Inflammatory macrophage (primary cell): ENCODE measurements at regions not wholly inside any gene's neighbourhood (a gene's known extent, or its start where the extent isn't known, plus 50 kb on each side); places are given as distances from the start of the nearest gene placed in this dataset.

Source experiments
- DNase-seq, 2 donors: peaks; one replicate each; pipeline ENCODE4 v3.0.0-alpha.2; 2020 to 2022

DNA sequence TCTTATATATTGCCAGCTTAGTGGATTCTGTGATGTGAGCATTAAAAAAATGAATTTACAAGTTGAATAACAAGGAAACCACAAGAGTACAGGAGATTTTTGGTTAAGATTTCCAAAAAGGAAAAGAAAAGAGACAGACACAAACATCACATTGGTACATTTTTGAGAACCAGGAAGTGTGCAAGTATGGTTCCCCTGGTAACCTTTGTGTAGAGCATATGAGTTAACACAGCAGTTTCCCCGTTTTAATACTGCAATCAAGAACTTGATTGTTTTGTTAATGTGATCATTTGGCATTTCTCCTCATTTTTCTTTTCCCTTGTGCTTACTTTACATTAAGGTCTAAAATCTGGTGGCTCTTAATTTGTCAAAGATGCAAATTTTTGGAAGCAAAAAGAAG lies 490.4 kb upstream of the ATP2B1 start:
- DNase-seq, result peak; percentile 41 to 47

DNA sequence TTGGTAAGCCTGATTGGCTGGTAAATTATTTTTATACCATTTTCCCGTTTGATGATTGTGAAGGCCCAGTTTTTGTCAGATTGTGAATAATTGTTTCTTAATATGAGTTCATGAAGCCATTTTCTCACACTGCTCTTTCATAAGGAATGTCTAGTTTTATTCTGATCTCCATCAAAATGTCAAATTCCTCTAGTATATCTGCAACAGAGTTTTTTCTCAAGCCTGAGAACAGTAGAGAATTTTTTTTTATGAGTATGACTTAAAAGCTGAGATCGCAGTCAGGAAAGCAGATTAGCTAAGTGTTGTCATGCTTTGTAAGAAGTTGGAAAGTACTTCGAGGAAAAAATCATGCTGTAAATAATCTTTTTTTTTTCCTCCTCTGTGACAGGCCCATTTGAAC lies 484.9 kb upstream of the ATP2B1 start:
- no peak for DNase-seq

DNA sequence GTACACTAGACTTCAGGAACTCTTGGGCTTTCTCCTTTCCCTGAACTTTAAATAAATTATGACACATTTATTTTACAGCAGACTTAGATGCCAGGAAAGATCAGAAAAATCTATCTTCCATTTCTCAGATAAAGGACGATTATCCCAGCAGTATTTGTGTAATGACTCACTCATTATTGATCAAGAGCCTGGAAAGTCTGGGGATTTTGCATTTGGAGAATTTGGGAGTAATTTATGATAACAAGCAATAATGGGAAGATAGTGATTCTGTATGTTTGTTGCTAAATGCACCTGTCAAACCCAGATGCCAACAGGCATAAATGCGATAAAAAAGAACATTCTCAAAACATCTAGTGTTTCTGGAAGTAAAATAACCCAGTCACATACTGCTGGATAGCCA lies 480.2 kb upstream of the ATP2B1 start:
- DNase-seq, result no peak

DNA sequence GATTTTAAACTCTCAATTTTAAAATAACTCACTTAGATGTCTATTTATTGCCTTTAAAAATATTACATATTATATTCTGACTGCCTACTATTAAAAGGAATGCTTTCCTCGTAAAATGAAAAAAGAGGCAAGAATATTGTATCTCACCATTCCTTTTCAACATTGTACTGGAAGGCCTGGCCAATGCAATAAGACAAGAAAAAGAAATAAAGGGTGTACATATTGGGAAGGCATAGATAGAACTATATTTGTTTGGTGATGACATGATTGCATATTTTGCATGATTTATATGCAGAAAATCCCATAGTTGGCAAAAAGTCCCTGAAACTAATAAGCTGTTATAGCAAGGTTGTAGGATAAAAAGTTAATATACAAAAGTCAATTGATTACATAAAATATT lies 474.6 kb upstream of the ATP2B1 start:
- no peak for DNase-seq

DNA sequence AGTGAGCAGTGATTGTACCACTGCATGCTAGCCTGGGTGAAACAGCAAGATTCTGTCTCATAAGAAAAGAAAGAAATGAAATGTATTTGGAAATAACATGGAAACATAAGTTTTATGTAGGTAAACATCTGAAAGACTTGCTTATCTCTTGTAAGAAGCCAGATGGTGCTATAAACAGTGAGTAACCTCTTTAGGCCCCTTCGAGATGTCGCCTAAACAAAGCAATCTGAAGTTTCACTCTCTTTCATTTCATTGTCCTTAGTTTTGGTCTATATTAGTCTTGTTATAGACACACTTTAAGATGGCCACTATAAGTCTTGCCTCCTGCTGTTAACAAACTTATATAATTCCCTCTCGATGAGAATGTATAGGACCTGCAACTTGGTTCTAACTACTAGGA lies 472.6 kb upstream of the ATP2B1 start:
- no peak for DNase-seq

DNA sequence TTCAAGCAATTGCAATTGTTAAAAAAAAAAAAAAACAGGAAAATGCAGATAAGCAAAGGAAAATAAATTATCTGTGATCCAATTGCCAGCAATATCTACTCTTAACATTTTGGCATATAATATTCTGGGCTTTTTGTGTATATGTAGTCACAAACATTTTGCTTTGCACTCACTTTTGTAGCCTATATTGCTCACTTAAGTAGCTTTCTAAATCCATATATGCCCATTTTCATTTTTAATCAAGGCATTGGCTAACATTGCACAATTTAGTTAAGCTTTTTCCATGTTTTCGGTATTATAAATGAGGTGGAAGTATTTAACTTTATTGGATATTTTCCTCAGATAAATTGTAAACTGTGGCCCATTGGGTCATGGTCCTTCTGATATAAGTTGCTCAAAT lies 466.3 kb upstream of the ATP2B1 start:
- no peak for DNase-seq

DNA sequence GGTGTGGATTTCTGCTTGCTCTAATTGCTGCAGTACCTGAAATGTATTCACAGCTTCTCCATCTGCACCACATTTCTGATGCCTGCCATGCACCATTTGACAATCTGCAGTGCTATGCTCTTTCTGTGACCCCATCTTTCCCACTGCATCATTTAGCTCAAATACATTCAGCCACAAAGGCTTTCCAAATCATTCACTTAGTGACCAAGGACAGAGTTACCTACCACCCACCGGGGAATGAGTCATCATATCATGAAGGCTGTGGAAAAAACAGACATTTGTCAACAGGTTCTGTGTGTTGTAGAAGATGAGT lies 465.5 kb upstream of the ATP2B1 start:
- DNase-seq, result no peak

DNA sequence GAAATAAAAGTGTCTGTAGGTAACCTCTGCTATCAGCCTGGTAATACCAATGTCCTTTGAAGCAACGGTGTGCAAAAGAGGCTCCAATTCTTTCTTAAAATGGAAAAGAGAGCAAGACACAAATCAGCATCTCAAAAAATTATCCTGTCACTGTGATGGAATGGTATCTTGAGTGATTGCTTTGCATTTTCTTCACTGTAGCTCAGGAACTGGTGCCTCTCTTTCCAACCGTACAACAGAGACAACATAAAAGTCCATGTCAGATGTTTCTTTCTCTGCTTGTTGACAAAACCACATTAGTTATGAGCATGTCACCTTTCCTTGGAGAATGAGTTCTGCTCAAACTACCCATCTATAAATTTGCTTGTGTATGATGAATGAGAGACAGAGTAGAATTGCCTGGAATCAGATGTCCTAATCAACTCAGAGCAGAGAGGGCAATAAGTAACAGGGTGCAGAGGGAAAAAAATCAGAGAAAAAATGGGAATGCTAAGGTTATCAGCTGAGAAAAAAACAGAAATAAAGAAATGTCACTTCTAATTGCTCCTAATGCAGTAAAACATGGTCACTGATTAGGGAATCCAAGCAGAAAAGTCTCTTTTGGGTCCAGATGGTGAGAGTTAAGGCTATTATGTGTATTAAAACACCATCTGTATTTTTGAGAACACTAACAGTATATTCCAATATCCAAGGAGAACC lies 465.0 kb upstream of the ATP2B1 start:
- DNase-seq, result no peak

DNA sequence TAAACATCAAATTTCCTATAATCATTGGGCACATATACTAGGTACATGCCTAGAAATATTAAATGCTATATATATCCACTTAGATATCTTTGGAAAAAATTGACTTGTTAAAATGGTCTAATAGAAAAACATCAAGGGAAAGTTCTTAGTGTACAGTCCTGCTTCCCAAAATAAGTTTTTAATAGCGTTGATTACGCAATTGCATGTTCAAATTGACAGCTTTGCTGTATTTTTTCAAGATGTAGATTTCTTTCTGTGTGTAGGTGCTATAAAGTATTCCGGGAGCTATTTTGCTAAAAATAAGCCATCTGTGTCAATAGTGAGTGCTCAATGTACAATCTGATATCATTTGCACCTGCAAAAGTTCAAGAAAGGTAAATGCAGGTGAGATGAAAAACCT lies 463.9 kb upstream of the ATP2B1 start:
- DNase-seq, result no peak

DNA sequence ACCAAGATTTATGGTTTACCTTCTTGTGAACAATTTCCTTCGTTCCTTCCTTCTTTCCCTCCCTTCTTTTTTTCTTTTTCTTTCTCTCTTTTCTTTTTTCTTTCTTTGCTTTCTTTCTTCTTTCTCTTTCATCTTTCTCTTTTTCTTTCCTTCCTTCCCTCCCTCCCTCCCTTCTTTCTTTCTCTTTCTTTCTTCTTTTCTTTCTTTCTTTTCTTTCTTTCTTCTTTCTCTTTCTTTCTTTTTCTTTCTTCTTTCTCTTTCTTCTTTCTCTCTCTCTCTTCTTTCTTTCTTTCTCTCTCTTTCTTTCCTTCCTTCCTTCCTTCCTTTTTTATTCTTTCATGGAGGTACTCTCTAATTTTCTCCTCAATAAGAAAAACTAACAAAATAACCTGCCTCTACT lies 462.1 kb upstream of the ATP2B1 start:
- no peak for DNase-seq

DNA sequence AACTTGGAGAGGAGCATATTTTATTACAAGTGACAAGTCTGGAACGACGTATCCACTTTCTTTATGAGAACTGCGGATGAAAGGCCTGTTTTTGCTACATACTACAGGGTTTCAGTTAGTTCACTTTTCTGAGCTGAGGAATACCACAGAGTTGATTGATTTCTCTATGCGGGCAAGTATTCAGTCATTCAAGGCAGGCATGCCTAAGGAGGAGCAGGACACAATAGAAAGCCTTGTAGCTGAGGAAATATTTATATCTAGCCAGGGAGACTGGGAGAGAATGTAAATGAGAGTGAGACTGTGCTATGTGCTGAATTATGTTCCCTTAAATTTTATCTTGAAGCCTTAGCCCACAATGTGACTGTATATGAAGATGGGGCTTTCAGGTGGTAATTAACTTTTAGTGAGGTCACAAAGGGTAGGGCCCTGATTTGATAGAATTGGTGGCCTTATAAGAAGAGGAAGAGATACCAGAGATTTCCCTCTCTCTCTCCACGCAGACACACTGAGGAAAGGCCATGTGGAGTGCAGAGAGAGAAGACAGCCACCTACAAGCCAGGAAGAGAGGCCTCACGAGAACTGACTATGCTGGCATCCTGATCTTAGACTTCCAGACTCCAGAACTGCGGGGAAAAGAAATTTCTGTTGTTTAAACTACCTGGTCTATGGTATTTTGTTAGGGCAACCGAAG lies 459.0 kb upstream of the ATP2B1 start:
- no peak for DNase-seq

DNA sequence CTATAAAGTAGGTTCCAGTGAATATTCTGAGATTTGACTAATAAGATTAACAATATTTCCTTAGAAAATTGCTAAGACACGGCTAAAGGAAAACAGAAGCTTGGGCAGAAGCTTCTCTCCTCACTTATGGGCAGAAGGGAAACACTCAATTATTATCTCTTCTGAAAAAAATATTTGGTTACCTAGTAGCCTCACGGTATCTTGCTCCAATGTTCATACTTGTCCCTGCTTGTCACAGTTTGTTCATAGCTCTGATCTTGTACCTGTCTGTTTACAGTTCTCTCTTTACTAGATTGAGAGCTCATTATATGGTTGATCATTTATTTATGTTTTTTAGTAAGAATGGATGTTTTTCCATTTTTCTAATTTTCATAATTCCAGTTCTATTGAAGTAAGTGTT lies 458.0 kb upstream of the ATP2B1 start:
- DNase-seq, result no peak

DNA sequence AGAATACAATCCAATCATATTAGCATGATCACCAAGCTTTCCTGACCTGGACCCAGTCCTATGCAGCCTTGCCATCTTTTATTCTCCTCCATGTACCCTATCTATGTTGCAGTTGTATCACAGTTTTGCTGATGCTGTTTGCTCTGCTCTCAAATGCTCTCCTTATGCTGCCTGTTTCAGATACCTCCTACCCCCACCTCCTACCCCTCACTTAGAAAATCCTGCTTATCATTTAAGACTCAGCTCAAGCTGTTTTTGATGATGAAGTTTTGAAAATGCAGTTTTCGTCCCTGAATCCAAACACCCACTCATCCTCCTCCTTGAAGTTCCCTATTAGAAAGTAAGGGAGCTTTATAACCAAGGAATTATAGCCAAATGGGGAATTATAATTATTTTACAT lies 457.4 kb upstream of the ATP2B1 start:
- DNase-seq, result no peak

DNA sequence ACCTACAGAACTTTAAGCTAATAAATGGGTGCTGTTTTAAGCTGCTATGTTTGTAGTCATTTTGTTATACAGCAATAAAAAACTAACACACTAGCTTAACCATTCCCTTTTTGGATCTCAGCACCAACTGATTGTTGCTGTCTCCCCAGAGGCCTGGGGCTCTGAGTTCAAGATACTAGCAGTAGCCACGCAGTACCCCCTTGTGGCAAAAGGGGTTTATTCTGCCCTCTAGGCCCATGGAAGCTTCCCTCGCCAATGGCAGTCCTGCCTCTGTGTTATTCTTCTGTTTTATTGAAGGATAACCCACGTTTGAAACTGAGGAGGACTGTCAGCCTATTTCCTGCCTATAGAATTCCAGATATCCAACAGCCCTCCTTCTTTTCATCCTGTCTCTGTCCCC lies 455.3 kb upstream of the ATP2B1 start:
- no peak for DNase-seq

DNA sequence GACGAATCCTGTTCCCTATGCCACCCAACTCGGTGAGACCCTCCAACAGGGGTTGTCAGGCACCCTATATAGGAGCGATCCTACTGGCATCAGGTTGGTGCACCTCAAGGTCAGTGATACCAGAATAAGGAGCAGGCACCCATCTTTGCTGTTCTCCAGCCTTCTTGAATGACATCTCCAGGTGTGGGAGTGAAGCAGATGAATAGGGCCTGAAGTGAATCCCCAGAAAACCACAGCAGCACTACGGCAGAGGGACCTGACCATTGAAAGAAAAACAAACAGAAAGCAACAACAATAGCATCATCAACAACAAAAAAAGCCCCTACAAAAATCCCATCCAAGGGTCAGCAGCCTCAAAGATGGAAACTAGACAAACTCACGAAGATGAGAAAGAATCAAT lies 445.2 kb upstream of the ATP2B1 start:
- no peak for DNase-seq

DNA sequence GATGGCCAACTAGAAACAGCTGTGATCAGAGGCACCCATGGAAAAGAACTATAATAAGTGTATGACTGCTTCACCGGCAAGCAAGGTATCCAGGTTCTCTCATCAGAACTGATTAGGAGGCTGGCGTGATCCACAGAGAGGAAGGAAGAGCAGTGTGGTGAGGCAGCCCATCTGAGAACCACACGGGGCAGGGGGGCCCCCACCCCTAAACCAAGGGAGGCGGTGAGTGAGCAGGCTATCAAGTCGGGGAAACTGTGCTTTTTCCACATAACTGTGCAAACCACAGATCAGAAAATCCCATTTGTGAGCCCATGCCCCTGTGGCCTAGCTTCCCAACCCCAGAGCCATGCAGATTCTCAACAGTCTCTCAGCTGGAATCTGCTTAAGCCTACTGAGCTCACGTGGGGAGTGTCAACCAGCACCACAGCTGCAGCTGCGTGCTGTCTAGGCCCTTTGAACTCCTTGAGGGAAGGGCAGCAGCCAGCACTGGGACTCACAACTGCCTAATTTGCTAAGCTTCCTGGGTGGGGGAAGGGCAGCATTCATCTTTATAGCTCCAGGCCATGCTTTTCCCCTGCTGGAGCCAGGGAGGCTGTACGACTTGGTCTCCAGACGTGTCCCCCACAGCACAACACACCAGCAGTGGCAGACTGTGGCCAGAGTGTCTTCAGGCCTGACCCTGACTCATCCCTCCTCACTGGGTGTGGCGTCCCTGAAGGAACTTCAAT lies 444.4 kb upstream of the ATP2B1 start:
- peak in 1 of 2 donors; percentile 14 for DNase-seq

DNA sequence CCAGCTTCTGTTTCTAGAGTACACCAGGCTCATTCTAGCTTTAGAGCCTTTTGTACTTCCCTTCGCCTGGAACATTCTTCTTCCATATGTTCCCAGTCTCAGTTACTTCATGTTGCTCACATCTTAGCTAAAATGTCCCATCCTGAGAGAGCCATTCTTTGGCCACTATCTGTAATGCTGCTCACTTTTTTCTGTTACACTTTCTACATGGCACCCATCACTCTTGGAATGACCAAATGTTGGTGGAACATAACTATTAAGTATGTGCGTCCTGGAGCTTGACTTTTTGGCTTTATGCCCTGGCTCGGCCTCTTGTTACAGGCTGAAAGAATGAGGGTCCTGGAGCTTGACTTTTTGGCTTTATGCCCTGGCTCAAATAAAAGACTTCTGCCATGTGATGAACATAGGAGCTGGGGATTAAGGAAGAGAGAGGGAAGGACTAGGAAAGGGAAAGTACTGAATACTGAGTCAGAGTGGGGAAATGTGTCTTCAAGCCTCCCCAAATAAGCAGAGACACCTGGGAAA lies 442.9 kb upstream of the ATP2B1 start:
- DNase-seq, result no peak

DNA sequence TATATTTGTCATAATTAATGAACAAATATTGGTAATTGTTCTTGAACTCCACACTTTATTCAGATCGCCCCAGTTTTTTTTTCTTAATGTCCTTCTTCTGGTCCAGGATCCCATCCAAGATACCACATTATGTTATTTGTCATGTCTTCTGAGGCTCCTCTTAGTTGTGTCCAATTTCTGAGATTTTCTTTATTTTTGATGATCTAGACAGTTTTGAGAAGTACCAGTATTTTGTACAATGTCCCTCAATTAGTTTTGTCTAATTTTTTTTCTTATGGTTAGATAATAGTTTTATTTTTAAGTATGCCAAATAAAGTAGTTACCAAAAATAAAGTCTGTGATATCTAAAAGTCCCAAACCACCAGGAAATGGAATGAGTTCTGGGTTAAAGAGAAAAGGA lies 440.8 kb upstream of the ATP2B1 start:
- DNase-seq, result no peak

DNA sequence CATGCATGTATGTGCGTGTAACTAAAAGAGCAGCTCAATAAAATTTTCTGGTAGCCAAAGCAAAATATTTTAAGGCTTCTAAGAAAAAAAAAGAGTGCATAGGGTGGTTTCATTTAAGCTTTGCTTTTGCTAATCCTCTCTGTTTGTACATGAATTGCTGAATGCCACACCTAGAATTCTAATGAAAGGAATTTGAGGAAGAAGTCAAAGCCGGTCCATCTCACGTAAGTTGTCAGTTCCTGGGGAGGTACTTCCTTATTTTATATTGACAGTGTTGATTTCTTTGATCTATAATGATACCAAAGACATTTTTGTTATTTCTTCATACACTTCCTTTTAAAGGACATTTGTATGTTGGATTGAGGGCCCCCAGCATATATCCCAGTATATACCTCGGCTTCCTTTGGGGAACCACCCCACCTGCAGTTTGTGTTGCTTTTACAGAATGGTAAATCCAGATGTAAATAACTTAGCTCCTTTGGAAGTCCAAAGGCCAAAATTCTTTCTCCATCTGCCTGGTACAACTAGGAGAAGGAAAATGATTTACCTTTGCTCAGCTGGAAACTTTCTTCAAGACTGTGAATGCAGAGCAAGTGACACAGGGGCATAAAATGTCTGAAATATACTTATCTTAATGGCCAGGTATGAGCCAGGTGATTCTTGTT lies 420.9 kb upstream of the ATP2B1 start:
- DNase-seq, result no peak

DNA sequence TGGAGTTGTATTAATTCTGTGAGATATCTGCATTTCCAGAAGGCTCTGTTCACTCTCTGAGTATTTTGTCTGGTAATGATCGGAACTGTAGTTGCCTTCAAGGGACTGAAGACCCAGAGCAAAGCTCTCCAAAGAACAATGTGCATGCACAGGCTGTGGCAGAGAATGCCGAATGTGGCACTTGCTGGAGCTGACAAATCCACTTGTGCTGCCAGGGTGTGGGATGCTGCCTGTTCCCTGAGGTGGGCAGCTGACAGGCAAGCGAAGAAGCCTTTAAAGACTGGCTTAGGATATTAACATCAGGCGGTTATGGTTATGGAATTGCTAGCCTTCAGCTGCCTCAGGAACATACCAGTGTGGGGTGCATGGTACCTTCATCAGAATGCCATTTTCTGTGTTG lies 419.9 kb upstream of the ATP2B1 start:
- DNase-seq, result no peak

DNA sequence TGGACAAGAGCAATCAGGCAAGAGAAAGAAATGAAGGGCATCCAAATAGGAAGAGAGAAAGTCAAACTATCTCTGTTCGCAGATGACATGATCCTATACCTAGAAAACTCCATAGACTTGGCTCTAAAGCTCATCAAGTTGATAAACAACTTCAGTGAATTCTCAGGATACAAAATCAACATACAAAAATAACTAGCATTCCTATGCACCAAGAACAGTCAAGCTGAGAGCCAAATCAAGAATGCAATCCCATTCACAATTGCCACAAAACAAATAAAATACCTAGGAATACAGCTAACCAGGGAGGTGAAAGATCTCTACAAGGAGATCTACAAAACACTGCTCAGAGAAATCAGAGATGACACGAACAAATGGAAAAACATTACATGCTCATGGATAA lies 417.5 kb upstream of the ATP2B1 start:
- DNase-seq, result no peak

DNA sequence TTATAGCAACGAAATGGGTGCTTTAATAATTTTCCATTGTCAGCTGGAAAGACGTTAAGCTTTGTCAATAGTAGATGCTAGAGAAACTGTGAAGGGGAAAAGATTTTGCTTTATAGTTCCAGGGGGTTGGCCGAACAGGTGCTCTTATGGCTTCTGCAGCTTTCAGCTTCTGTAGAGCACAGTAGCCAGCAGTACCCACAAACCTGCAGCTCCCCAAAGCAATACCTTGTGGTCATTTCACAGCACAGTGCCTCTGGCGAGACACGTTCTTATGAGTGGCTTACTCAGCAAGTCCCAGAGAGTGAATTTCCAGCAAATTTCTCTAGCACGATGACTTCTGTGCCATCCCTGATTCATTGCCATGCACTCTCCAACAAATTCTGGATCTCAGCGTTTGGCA lies 416.3 kb upstream of the ATP2B1 start:
- DNase-seq, result no peak

DNA sequence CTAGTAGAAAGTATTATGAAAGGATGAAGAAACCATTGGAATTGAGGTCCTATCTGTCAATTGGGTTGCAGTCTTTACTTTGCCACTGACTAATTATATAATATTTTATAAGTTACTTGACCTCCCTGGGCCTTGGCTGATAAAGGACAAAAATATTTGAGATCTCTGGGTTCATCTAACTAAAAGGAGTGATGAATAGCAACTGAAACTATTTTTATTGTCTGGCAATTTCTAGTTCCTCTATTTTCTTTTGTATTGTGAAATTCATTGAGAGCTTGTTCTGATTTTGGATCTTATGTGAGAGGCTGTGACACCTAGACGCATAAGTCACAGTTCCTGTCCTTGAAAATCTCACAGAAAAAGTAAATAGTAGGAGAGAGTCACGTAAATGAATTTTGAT lies 415.7 kb upstream of the ATP2B1 start:
- DNase-seq, result peak in 1 of 2 donors; percentile 46

DNA sequence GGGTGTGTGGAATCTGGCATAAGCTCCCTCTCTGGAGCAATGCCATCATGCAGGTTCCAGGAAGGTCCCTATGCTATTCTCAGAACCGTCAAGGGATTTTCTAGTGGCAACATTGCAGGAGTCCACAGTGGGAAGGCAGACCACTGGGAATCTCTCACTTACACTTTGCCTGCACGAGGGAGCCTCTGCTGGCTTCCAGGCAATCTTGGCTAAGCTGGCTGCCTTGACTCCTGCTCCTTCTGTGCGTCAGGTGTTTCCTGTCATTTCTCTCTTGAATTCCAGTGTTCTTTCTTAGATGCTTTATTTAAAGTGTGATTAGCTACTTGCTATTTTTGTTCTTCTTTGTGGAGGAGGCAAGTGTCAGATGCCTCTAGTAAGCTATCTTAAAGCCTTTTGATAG lies 414.0 kb upstream of the ATP2B1 start:
- no peak for DNase-seq
